Panc1 (cell line): ENCODE measurements at regions not wholly inside any gene's neighbourhood (a gene's known extent, or its start where the extent isn't known, plus 50 kb on each side); places are given as distances from the start of the nearest gene placed in this dataset.

Source experiments
- ATAC-seq: fragments of 200-7000 bp; cut with Tn5 transposase; 2 replicates; pipeline ENCODE4 v1.9.1; 2020; ENCODE audit warnings: mild to moderate bottlenecking, moderate library complexity
- BruUV-seq: library from RNA; stranded (reverse); fragments of 400-500 nt; replicated peaks from 2 replicates; lab custom pipeline; 2021; lab: Mats Ljungman, UMichigan
- CTCF ChIA-PET: fragments of 300-600 bp; sonication (Branson Sonifier 250); formaldehyde crosslinking; loops from one replicate; lab custom pipeline; 2022; ENCODE audit warnings: antibody characterized with exemption; lab: Charles Lee
- POLR2A ChIA-PET: fragments of 300-600 bp; sonication (Branson Sonifier 250); formaldehyde crosslinking; loops from one replicate; lab custom pipeline; 2022; ENCODE audit warnings: antibody characterized with exemption; lab: Charles Lee
- DNase-seq: peaks from one replicate; pipeline ENCODE4 v3.0.0-alpha.2; 2010; ENCODE audit warnings: low read depth, low spot score
- H3K27ac ChIP-seq: 2 replicates; pipeline ENCODE4 v1.5.1; 2011; ENCODE audit warnings: mild to moderate bottlenecking, low read length, inconsistent platforms
- H3K27me3 ChIP-seq: fragments of 200-500 bp; sonication (Bioruptor generic); 2 replicates; pipeline ENCODE4 v1.6.0; 2014; ENCODE audit warnings: low read length, inconsistent platforms; ENCODE audit not compliant: control insufficient read depth, insufficient read depth
- H3K36me3 ChIP-seq: fragments of 200-500 bp; sonication (Bioruptor generic); 2 replicates; pipeline ENCODE4 v1.5.1; 2014; ENCODE audit warnings: inconsistent platforms, mild to moderate bottlenecking, low read length, moderate library complexity; ENCODE audit not compliant: control insufficient read depth, insufficient read depth
- H3K4me1 ChIP-seq: 2 replicates; pipeline ENCODE4 v1.5.1; 2011; ENCODE audit warnings: inconsistent platforms, mild to moderate bottlenecking, low read length, moderate library complexity; ENCODE audit not compliant: control insufficient read depth, insufficient read depth
- H3K4me3 ChIP-seq, 2 experiments: 2 replicates each; pipeline ENCODE4 v1.5.1; 2011 to 2012; ENCODE audit warnings: low read depth in 2 of 2, low read length in 2 of 2, mild to moderate bottlenecking in 2 of 2, inconsistent platforms in 1 of 2, moderate library complexity in 1 of 2
- H3K9me3 ChIP-seq: fragments of 200-500 bp; sonication (Bioruptor generic); 2 replicates; pipeline ENCODE4 v1.5.1; 2014; ENCODE audit warnings: low read depth, mild to moderate bottlenecking, inconsistent platforms, low read length, moderate library complexity; ENCODE audit not compliant: control insufficient read depth, insufficient read depth
- POLR2AphosphoS5 ChIP-seq: IDR thresholded peaks from 2 replicates; pipeline ENCODE4 v1.6.1; 2012; ENCODE audit warnings: mild to moderate bottlenecking, low read depth, low read length, moderate library complexity
- SIN3A ChIP-seq: IDR thresholded peaks from 2 replicates; pipeline ENCODE4 v1.6.1; 2012; ENCODE audit warnings: low read depth, mild to moderate bottlenecking, low read length, moderate library complexity, borderline replicate concordance; ENCODE audit not compliant: insufficient read depth
- TCF7L2 ChIP-seq: IDR thresholded peaks from 2 replicates; pipeline ENCODE4 v1.6.1; 2011; ENCODE audit warnings: mild to moderate bottlenecking, low read depth, low read length, inconsistent platforms
- in situ Hi-C: cut with HindIII; loops from 2 replicates; pipeline ENCODE4 v1.10.0; 2016; ENCODE audit warnings: low sequenced_read_pairs, low pct_unique_long_range_greater_than_20kb
- intact Hi-C: fragments of 100-400 bp; cut with micrococcal nuclease; formaldehyde crosslinking; loops from one replicate; pipeline ENCODE4 v1.10.0; 2022; ENCODE audit not compliant: unreplicated experiment
- TF ChIP-seq, protein P1 (sequence below), 2 experiments: IDR thresholded peaks; 2 replicates each; pipeline ENCODE4 v1.6.1; 2011 to 2012; ENCODE audit warnings: low read depth in 2 of 2, control low read depth in 1 of 2, low read length in 1 of 2, mild to moderate bottlenecking in 1 of 2, moderate library complexity in 1 of 2; ENCODE audit not compliant: insufficient read depth in 1 of 2
- TF ChIP-seq, protein P2 (sequence below): fragments of 450-650 bp; IDR thresholded peaks from 2 replicates; pipeline ENCODE4 v1.5.1; 2017; ENCODE audit warnings: mild to moderate bottlenecking

DNA sequence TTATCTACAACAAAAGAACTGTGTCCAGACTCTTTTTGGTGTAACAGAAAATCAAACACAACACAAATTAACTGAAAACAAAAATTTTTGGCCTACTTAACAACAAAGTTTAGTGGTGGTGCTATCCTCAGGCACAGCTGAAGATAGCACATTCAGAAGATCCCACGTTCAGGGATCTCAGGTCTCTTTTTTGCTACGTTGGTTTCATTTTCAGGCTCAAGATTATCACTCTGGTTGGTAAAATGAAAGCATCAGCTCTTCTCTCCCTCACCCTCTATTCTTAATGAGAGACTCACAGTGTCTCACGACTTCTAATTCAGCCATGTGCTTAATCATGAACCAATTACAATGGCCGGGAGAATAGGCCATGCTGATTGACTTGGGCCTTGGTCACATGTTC is 146.9 kb upstream of the PTPRG start:
- in situ Hi-C loops = no loop called here
- Histone ChIP-seq H3K27ac (no peak overlapping the region), H3K36me3 (no peaks in the 10 kb centered on the region), H3K9me3 (no peaks in the 10 kb centered on the region), H3K4me3 (no peak overlapping the region), H3K27me3 (no peaks in the 10 kb centered on the region), H3K4me1 (no peaks in the 10 kb centered on the region)
- ATAC-seq = no peak
- BruUV-seq = no TSS peak
- DNase-seq = no peak
- POLR2A ChIA-PET = no interaction called here
- TF ChIP-seq, protein P1, sequence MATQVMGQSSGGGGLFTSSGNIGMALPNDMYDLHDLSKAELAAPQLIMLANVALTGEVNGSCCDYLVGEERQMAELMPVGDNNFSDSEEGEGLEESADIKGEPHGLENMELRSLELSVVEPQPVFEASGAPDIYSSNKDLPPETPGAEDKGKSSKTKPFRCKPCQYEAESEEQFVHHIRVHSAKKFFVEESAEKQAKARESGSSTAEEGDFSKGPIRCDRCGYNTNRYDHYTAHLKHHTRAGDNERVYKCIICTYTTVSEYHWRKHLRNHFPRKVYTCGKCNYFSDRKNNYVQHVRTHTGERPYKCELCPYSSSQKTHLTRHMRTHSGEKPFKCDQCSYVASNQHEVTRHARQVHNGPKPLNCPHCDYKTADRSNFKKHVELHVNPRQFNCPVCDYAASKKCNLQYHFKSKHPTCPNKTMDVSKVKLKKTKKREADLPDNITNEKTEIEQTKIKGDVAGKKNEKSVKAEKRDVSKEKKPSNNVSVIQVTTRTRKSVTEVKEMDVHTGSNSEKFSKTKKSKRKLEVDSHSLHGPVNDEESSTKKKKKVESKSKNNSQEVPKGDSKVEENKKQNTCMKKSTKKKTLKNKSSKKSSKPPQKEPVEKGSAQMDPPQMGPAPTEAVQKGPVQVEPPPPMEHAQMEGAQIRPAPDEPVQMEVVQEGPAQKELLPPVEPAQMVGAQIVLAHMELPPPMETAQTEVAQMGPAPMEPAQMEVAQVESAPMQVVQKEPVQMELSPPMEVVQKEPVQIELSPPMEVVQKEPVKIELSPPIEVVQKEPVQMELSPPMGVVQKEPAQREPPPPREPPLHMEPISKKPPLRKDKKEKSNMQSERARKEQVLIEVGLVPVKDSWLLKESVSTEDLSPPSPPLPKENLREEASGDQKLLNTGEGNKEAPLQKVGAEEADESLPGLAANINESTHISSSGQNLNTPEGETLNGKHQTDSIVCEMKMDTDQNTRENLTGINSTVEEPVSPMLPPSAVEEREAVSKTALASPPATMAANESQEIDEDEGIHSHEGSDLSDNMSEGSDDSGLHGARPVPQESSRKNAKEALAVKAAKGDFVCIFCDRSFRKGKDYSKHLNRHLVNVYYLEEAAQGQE (IDR thresholded peaks at IDR 0.05; ENCODE audit: insufficient read depth in 1 of 2, low read depth in 2 of 2, low read length in 1 of 2) = no peak
- TF ChIP-seq SIN3A (no peak), POLR2AphosphoS5 (no peak), TCF7L2 (no peak)
- TF ChIP-seq, protein P2, sequence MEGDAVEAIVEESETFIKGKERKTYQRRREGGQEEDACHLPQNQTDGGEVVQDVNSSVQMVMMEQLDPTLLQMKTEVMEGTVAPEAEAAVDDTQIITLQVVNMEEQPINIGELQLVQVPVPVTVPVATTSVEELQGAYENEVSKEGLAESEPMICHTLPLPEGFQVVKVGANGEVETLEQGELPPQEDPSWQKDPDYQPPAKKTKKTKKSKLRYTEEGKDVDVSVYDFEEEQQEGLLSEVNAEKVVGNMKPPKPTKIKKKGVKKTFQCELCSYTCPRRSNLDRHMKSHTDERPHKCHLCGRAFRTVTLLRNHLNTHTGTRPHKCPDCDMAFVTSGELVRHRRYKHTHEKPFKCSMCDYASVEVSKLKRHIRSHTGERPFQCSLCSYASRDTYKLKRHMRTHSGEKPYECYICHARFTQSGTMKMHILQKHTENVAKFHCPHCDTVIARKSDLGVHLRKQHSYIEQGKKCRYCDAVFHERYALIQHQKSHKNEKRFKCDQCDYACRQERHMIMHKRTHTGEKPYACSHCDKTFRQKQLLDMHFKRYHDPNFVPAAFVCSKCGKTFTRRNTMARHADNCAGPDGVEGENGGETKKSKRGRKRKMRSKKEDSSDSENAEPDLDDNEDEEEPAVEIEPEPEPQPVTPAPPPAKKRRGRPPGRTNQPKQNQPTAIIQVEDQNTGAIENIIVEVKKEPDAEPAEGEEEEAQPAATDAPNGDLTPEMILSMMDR = no peak
- intact Hi-C loops = no loop called here
- CTCF ChIA-PET = no interaction called here

DNA sequence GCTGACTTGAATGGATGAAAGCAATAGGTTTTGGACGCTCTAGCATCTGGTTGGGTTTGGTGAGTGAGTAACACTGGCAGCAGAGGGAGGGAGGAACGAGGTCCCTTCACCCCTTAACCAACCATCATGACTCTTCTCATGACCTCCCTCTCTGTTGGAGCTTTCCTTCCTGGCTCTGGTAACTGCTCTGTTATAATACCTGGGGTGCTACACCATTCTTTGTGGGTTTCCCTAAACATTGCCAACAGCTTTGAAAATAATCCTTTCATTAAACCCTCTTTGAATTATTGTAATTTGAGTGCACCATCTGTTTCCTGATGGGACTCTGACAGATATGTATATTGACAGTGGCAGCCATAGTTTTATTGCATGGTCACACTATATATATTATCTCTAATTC is 146.2 kb upstream of the PTPRG start:
- POLR2A ChIA-PET = no interaction called here
- BruUV-seq = no TSS peak
- H3K27me3 ChIP-seq = no peaks in the 10 kb centered on the region
- H3K4me3 ChIP-seq = no peak overlapping the region
- ATAC-seq (no peak), DNase-seq (no peak)
- CTCF ChIA-PET = no interaction called here
- no peak overlapping the region for H3K27ac ChIP-seq
- H3K36me3 ChIP-seq = no peaks in the 10 kb centered on the region
- no peak for TF ChIP-seq TCF7L2
- TF ChIP-seq, protein P1 (IDR thresholded peaks at IDR 0.05; ENCODE audit: insufficient read depth in 1 of 2, low read depth in 2 of 2, low read length in 1 of 2) = no peak
- TF ChIP-seq, protein P2 = no peak
- TF ChIP-seq POLR2AphosphoS5 = no peak
- TF ChIP-seq SIN3A = no peak
- in situ Hi-C loops = no loop called here
- no peaks in the 10 kb centered on the region for H3K9me3 ChIP-seq
- no peaks in the 10 kb centered on the region for H3K4me1 ChIP-seq
- intact Hi-C loops = no loop called here
